Stomach smooth muscle (tissue), 2 donors: ENCODE measurements at regions not wholly inside any gene's neighbourhood (a gene's known extent, or its start where the extent isn't known, plus 50 kb on each side); places are given as distances from the start of the nearest gene placed in this dataset.
"Not testable (repeated sequence)": the region's sequence is repeated elsewhere in the genome, so short reads cannot be mapped to it uniquely, and the experiment has no call there.

ENCODE experiments used
- H3K27ac ChIP-seq: one replicate; pipeline ENCODE4 v1.7.0; 2013; ENCODE audit warnings: mild to moderate bottlenecking, low read length, inconsistent platforms
- H3K27me3 ChIP-seq, 2 donors: one replicate each; pipeline ENCODE4 v1.7.0; 2013; ENCODE audit warnings: low read length in 2 of 2; ENCODE audit not compliant: insufficient read depth in 2 of 2, control insufficient read depth in 1 of 2
- H3K36me3 ChIP-seq, 2 donors: one replicate each; pipeline ENCODE4 v1.7.0; 2013; ENCODE audit warnings: low read length in 2 of 2; ENCODE audit not compliant: control insufficient read depth in 2 of 2, insufficient read depth in 2 of 2
- H3K4me1 ChIP-seq: one replicate; pipeline ENCODE4 v1.7.0; 2013; ENCODE audit warnings: low read length; ENCODE audit not compliant: control insufficient read depth, insufficient read depth
- H3K4me3 ChIP-seq, 2 donors: one replicate each; pipeline ENCODE4 v1.7.0; 2013; ENCODE audit warnings: low read length in 2 of 2
- H3K9ac ChIP-seq, 2 donors: one replicate each; pipeline ENCODE4 v1.7.0; 2013; ENCODE audit warnings: low read length in 2 of 2, mild to moderate bottlenecking in 1 of 2
- H3K9me3 ChIP-seq, 2 donors: one replicate each; pipeline ENCODE4 v1.7.0; 2013; ENCODE audit warnings: low read length in 2 of 2; ENCODE audit not compliant: control insufficient read depth in 2 of 2
- donor health status: healthy.
- donor health status: Pancreatic carcinoma.

- no peaks in the 10 kb centered on the region for H3K36me3 ChIP-seq
- H3K4me1 ChIP-seq: peaks cover 7% of the 10 kb centered on the region
- H3K27me3 ChIP-seq: no peaks in the 10 kb centered on the region
- no peak overlapping the region for H3K9ac ChIP-seq
- no peak overlapping the region for H3K4me3 ChIP-seq
- no peaks in the 10 kb centered on the region for H3K9me3 ChIP-seq
- H3K27ac ChIP-seq: no peak overlapping the region
Observed at GRCh38 chr13:44848920-44849676, 140.2 kb downstream of the NUFIP1 start.

- H3K27me3 ChIP-seq, H3K4me1 ChIP-seq, H3K9ac ChIP-seq, H3K27ac ChIP-seq, H3K36me3 ChIP-seq, H3K9me3 ChIP-seq, H3K4me3 ChIP-seq: not testable (repeated sequence)
Observed at GRCh38 chr13:44845281-44846058, 143.8 kb downstream of the NUFIP1 start.

GRCh38 chr13:44844786-44845185 is 144.5 kb downstream of the NUFIP1 start:
- H3K9ac ChIP-seq: no peak overlapping the region
- H3K4me1 ChIP-seq: peaks cover 2% of the 10 kb centered on the region
- H3K9me3 ChIP-seq: no peaks in the 10 kb centered on the region
- H3K27me3 ChIP-seq: no peaks in the 10 kb centered on the region
- no peak overlapping the region for H3K27ac ChIP-seq
- H3K36me3 ChIP-seq: no peaks in the 10 kb centered on the region
- H3K4me3 ChIP-seq: no peak overlapping the region

- Histone ChIP-seq H3K4me1 (no peaks in the 10 kb centered on the region), H3K4me3 (no peak overlapping the region), H3K27ac (no peak overlapping the region), H3K9me3 (no peaks in the 10 kb centered on the region), H3K27me3 (no peaks in the 10 kb centered on the region), H3K36me3 (no peaks in the 10 kb centered on the region), H3K9ac (no peak overlapping the region)
Observed at GRCh38 chr13:44843403-44843802, 145.9 kb downstream of the NUFIP1 start.

GRCh38 chr13:44842158-44842557 is 147.1 kb downstream of the NUFIP1 start:
- Histone ChIP-seq H3K27me3 (no peaks in the 10 kb centered on the region), H3K4me3 (no peak overlapping the region), H3K9ac (no peak overlapping the region), H3K9me3 (no peaks in the 10 kb centered on the region), H3K4me1 (no peaks in the 10 kb centered on the region), H3K36me3 (no peaks in the 10 kb centered on the region), H3K27ac (no peak overlapping the region)

GRCh38 chr13:44840131-44840530 is 149.1 kb downstream of the NUFIP1 start:
- Histone ChIP-seq H3K27me3 (no peaks in the 10 kb centered on the region), H3K27ac (no peak overlapping the region), H3K9ac (no peak overlapping the region)

GRCh38 chr13:44837250-44837649 is 152.0 kb downstream of the NUFIP1 start:
- no peaks in the 10 kb centered on the region for H3K36me3 ChIP-seq
- H3K27me3 ChIP-seq: no peaks in the 10 kb centered on the region
- no peak overlapping the region for H3K9ac ChIP-seq
- H3K4me3 ChIP-seq: no peak overlapping the region
- no peaks in the 10 kb centered on the region for H3K9me3 ChIP-seq
- no peak overlapping the region for H3K27ac ChIP-seq
- H3K4me1 ChIP-seq: no peaks in the 10 kb centered on the region

More at GRCh38 chr13:44840131-44840530, 149.1 kb downstream of the NUFIP1 start:
- Histone ChIP-seq H3K4me1 (no peaks in the 10 kb centered on the region), H3K36me3 (no peaks in the 10 kb centered on the region), H3K4me3 (no peak overlapping the region), H3K9me3 (no peaks in the 10 kb centered on the region)

GRCh38 chr13:44834404-44834803 is 154.9 kb downstream of the NUFIP1 start:
- Histone ChIP-seq H3K9me3 (no peaks in the 10 kb centered on the region), H3K9ac (no peak overlapping the region), H3K27me3 (no peaks in the 10 kb centered on the region), H3K4me3 (no peak overlapping the region), H3K36me3 (no peaks in the 10 kb centered on the region), H3K4me1 (no peaks in the 10 kb centered on the region), H3K27ac (no peak overlapping the region)

GRCh38 chr13:44833626-44834025 is 155.6 kb downstream of the NUFIP1 start:
- Histone ChIP-seq H3K27ac (no peak overlapping the region), H3K27me3 (no peaks in the 10 kb centered on the region), H3K4me1 (no peaks in the 10 kb centered on the region), H3K9me3 (no peaks in the 10 kb centered on the region), H3K9ac (no peak overlapping the region), H3K36me3 (no peaks in the 10 kb centered on the region), H3K4me3 (no peak overlapping the region)

- Histone ChIP-seq H3K27me3 (no peaks in the 10 kb centered on the region), H3K9ac (no peak overlapping the region), H3K9me3 (no peaks in the 10 kb centered on the region), H3K4me1 (no peaks in the 10 kb centered on the region), H3K36me3 (no peaks in the 10 kb centered on the region), H3K27ac (no peak overlapping the region), H3K4me3 (no peak overlapping the region)
Observed at GRCh38 chr13:44833139-44833538, 156.1 kb downstream of the NUFIP1 start.
